ENCODE measurements at regions not wholly inside any gene's neighbourhood (a gene's known extent, or its start where the extent isn't known, plus 50 kb on each side); places are given as distances from the start of the nearest gene placed in this dataset.

DNA sequence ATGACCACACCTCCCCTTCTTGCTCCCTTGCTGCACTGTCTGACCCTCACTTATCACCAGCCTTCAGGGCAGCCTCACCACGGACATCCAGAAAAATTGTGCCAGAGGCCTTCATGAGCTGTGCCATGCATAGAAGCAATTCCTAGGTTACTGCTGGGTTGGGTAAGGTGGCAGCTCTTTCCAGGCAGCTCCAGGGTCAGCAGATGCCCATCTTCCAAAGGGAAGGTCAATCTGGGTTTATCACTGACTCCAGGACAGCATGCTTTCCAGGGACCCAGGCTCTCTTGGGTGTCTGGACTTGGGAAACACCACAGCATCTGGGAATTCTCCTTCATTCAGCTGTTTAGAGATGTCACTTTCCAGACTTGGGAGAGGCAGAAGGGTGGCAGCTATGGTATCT lies 188.9 kb upstream of the CXCL12 start:
- H3K27me3 ChIP-seq (ENCODE audit: control insufficient read depth, insufficient read depth, low read length) = no peaks in the 10 kb centered on the region
- Mint-ChIP-seq H3K9me3 (peaks cover 0 to 2% of the 10 kb centered on the region in 2 donors), H3K4me3 (no peak overlapping the region), H3K36me3 (no peaks in the 10 kb centered on the region), H3K4me1 (peaks cover 0 to 23% of the 10 kb centered on the region in 2 donors), H3K27me3 (ENCODE audit: low read depth in 2 of 2) (no peaks in the 10 kb centered on the region), H3K27ac (no peak overlapping the region)
- TF ChIP-seq, protein P1, sequence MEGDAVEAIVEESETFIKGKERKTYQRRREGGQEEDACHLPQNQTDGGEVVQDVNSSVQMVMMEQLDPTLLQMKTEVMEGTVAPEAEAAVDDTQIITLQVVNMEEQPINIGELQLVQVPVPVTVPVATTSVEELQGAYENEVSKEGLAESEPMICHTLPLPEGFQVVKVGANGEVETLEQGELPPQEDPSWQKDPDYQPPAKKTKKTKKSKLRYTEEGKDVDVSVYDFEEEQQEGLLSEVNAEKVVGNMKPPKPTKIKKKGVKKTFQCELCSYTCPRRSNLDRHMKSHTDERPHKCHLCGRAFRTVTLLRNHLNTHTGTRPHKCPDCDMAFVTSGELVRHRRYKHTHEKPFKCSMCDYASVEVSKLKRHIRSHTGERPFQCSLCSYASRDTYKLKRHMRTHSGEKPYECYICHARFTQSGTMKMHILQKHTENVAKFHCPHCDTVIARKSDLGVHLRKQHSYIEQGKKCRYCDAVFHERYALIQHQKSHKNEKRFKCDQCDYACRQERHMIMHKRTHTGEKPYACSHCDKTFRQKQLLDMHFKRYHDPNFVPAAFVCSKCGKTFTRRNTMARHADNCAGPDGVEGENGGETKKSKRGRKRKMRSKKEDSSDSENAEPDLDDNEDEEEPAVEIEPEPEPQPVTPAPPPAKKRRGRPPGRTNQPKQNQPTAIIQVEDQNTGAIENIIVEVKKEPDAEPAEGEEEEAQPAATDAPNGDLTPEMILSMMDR (IDR thresholded peaks at IDR 0.05) = no peak
- no peak overlapping the region for H3K4me3 ChIP-seq (ENCODE audit: low read length)
- no peak overlapping the region for H3K27ac ChIP-seq (ENCODE audit: low read length)
- H3K4me1 ChIP-seq (ENCODE audit: control insufficient read depth, insufficient read depth, low read length) = no peaks in the 10 kb centered on the region
- ATAC-seq (no peak), DNase-seq (no peak)
- intact Hi-C loops (cut with micrococcal nuclease) = no loop called here
- H3K36me3 ChIP-seq (ENCODE audit: control insufficient read depth, insufficient read depth, low read length) = no peaks in the 10 kb centered on the region
- WGBS (ENCODE audit: insufficient coverage) = 95% methylated on average over 1 of the region's 1 CpG
- no peaks in the 10 kb centered on the region for H3K9me3 ChIP-seq (ENCODE audit: control insufficient read depth, insufficient read depth, low read length)

DNA sequence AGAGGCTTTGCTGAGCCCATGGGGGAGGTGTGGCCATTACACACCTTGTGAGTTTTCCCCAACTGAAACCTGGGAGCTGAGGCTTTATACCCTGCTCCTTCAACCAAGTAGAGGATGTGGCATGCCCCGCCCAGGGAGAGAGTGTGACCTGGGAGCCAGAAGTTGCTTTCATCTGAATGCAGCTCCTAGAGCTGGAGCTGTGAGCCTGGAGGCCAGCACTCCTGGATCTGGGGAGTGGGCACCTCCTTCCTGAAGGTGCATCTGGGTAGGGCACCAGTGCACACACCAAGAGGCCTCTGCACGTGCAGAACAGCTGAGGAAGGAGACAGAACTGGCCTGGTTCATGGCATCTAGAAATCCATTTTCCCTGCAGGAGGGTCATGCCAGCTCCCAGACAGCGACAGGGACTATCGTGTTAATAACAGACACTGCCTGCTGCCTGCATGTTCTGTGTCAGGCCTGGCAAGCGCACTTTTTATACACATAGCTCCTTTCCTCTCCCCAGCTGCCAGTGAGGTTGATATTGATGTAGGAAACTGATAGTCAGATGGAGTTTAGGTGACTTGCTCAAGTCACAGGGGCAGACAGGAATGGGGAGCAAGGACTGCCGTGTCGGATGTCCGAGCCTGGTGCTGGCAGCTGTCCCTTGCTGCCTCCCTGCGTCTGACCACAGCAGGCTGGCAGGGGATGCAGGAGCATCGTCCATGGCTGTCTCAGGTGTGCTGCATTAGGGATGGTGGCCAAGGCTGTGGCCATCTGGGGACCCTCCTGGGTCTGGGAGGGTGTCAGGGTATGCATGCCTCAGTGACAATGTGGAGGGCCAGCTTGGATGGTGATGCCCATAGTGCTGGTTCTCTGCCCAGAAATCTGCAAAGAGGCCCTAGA lies 189.9 kb upstream of the CXCL12 start:
- H3K4me3 Mint-ChIP-seq = no peak overlapping the region
- Histone ChIP-seq H3K4me1 (ENCODE audit: control insufficient read depth, insufficient read depth, low read length) (no peaks in the 10 kb centered on the region), H3K4me3 (ENCODE audit: low read length) (no peak overlapping the region), H3K9me3 (ENCODE audit: control insufficient read depth, insufficient read depth, low read length) (no peaks in the 10 kb centered on the region), H3K27ac (ENCODE audit: low read length) (no peak overlapping the region), H3K36me3 (ENCODE audit: control insufficient read depth, insufficient read depth, low read length) (no peaks in the 10 kb centered on the region), H3K27me3 (ENCODE audit: control insufficient read depth, insufficient read depth, low read length) (no peaks in the 10 kb centered on the region)
- no peaks in the 10 kb centered on the region for H3K27me3 Mint-ChIP-seq (ENCODE audit: low read depth in 2 of 2)
- intact Hi-C loops (cut with micrococcal nuclease) = no loop called here
- no peak overlapping the region for H3K27ac Mint-ChIP-seq
- ATAC-seq = no peak
- no peaks in the 10 kb centered on the region for H3K36me3 Mint-ChIP-seq
- H3K4me1 Mint-ChIP-seq = peaks cover 0 to 27% of the 10 kb centered on the region in 2 donors
- 85% methylated on average over 9 of the region's 10 CpGs for WGBS (ENCODE audit: insufficient coverage)
- peaks cover 0 to 2% of the 10 kb centered on the region in 2 donors for H3K9me3 Mint-ChIP-seq
- TF ChIP-seq, protein P1 (IDR thresholded peaks at IDR 0.05) = no peak
- no peak for DNase-seq

DNA sequence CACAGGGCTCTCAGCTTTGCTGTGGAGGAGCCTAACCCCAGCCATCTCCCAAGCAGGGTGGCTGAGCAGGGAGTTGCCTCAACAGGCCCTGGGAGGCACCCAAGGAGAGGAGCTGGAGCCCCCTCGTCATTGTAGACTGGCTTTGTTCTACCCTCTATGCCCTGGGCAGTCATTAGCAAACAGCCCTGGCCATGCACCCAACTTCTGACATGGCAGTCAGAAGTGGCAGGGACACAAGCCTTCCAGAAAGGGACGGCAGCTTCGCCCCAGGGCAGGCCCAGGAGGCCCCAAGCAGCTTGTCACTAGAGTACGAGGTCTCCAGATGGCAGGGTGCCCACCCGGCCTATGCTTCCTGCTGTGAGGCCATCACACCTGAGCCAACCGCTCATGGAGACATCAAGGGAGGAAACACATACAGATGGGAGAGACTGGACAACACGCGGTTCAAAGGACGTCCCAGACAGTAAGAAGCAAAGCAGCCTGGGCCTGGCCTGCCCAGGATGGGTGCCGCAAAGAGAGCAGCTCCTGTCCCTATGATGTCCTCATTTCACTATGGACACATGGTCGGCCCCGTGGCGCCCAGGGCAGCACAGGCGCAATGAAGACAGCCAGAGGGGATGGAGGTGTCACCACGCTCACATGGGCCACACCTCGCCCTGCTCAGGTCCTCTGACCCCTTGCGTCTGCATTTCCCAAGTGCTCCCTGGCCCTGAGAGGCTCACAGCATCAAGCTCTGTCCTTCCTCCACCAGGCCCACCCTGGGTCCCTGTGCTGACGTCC lies 190.9 kb upstream of the CXCL12 start:
- Histone ChIP-seq H3K9me3 (ENCODE audit: control insufficient read depth, insufficient read depth, low read length) (no peaks in the 10 kb centered on the region), H3K4me3 (ENCODE audit: low read length) (no peak overlapping the region), H3K27ac (ENCODE audit: low read length) (peak overlapping the region; percentile 64), H3K36me3 (ENCODE audit: control insufficient read depth, insufficient read depth, low read length) (no peaks in the 10 kb centered on the region), H3K4me1 (ENCODE audit: control insufficient read depth, insufficient read depth, low read length) (no peaks in the 10 kb centered on the region), H3K27me3 (ENCODE audit: control insufficient read depth, insufficient read depth, low read length) (no peaks in the 10 kb centered on the region)
- H3K9me3 Mint-ChIP-seq = peaks cover 0 to 2% of the 10 kb centered on the region in 2 donors
- intact Hi-C loops (cut with micrococcal nuclease) = no loop called here
- TF ChIP-seq, protein P1 (IDR thresholded peaks at IDR 0.05) = no peak
- H3K36me3 Mint-ChIP-seq = no peaks in the 10 kb centered on the region
- peak overlapping the region in 1 of 2 donors; percentile 91 for H3K27ac Mint-ChIP-seq
- no peak for ATAC-seq
- no peak overlapping the region for H3K4me3 Mint-ChIP-seq
- peaks cover 0 to 30% of the 10 kb centered on the region in 2 donors for H3K4me1 Mint-ChIP-seq
- no peak for DNase-seq
- WGBS (ENCODE audit: insufficient coverage) = 87% methylated on average over 18 of the region's 18 CpGs
- H3K27me3 Mint-ChIP-seq (ENCODE audit: low read depth in 2 of 2) = no peaks in the 10 kb centered on the region

Measured in natural killer cell (primary cell).